ENCODE measurements at regions not wholly inside any gene's neighbourhood (a gene's known extent, or its start where the extent isn't known, plus 50 kb on each side); places are given as distances from the start of the nearest gene placed in this dataset.

- TF ChIP-seq CTCF (IDR thresholded peaks at IDR 0.05; ENCODE audit: low read depth, low read length), result no peak
Measured at GRCh38 chr6:3940703-3941102, 91.5 kb downstream of the FAM50B start.

GRCh38 chr6:3943331-3943765, 94.2 kb downstream of the FAM50B start:
- no peak for DNase-seq (ENCODE audit: extremely low read depth, low read depth)
- TF ChIP-seq CTCF (IDR thresholded peaks at IDR 0.05; ENCODE audit: low read depth, low read length), result no peak

More at GRCh38 chr6:3940703-3941102, 91.5 kb downstream of the FAM50B start:
- no peak for DNase-seq (ENCODE audit: extremely low read depth, low read depth)

- no peak for DNase-seq (ENCODE audit: extremely low read depth, low read depth)
- TF ChIP-seq CTCF (IDR thresholded peaks at IDR 0.05; ENCODE audit: low read depth, low read length), result no peak
Measured at GRCh38 chr6:3944246-3944645, 95.1 kb downstream of the FAM50B start.

GRCh38 chr6:3946778-3947177, 97.6 kb downstream of the FAM50B start:
- TF ChIP-seq CTCF (IDR thresholded peaks at IDR 0.05; ENCODE audit: low read depth, low read length), result no peak
- no peak for DNase-seq (ENCODE audit: extremely low read depth, low read depth)

GRCh38 chr6:3948866-3949265, 99.7 kb downstream of the FAM50B start:
- TF ChIP-seq CTCF (IDR thresholded peaks at IDR 0.05; ENCODE audit: low read depth, low read length), result no peak
- DNase-seq (ENCODE audit: extremely low read depth, low read depth), result no peak

GRCh38 chr6:3949521-3949920, 100.3 kb downstream of the FAM50B start:
- no peak for TF ChIP-seq CTCF (IDR thresholded peaks at IDR 0.05; ENCODE audit: low read depth, low read length)
- no peak for DNase-seq (ENCODE audit: extremely low read depth, low read depth)

- DNase-seq (ENCODE audit: extremely low read depth, low read depth), result no peak
- TF ChIP-seq CTCF (IDR thresholded peaks at IDR 0.05; ENCODE audit: low read depth, low read length), result no peak
Measured at GRCh38 chr6:3956054-3956453, 106.9 kb downstream of the FAM50B start.

All from AG09319 (cell line).